Chondrocyte (in vitro differentiated cells): ENCODE measurements at regions not wholly inside any gene's neighbourhood (a gene's known extent, or its start where the extent isn't known, plus 50 kb on each side); places are given as distances from the start of the nearest gene placed in this dataset.
A peak's percentile ranks its signal among the peaks of the same experiment; 100 is the strongest.
"Not testable (repeated sequence)": the region's sequence is repeated elsewhere in the genome, so short reads cannot be mapped to it uniquely, and the experiment has no call there.

Source experiments
- DNase-seq: peaks from one replicate; pipeline ENCODE4 v3.0.0; 2021; ENCODE audit warnings: mixed read lengths, low spot score
- H3K27ac Mint-ChIP-seq: one replicate; pipeline ENCODE4 v1.8.0; 2021; ENCODE audit warnings: mild to moderate bottlenecking, moderate library complexity, mixed read lengths; ENCODE audit not compliant: unreplicated experiment
- H3K27me3 Mint-ChIP-seq: 2 replicates; pipeline ENCODE4 v1.8.0; 2021; ENCODE audit warnings: low read depth, mixed read lengths
- H3K36me3 Mint-ChIP-seq: 2 replicates; pipeline ENCODE4 v1.8.0; 2021; ENCODE audit warnings: low read depth, mixed read lengths
- H3K4me1 Mint-ChIP-seq: 2 replicates; pipeline ENCODE4 v1.8.0; 2021; ENCODE audit warnings: low read depth, mild to moderate bottlenecking, mixed read lengths
- H3K4me3 Mint-ChIP-seq: one replicate; pipeline ENCODE4 v1.8.0; 2021; ENCODE audit warnings: mild to moderate bottlenecking, moderate library complexity, mixed read lengths; ENCODE audit not compliant: unreplicated experiment
- H3K9me3 Mint-ChIP-seq: 2 replicates; pipeline ENCODE4 v1.8.0; 2021; ENCODE audit warnings: low read depth, mixed read lengths
- CTCF ChIP-seq: fragments of 200-600 bp; sonication (generic); IDR thresholded peaks from 2 replicates; pipeline ENCODE4 v1.5.0; 2021; ENCODE audit warnings: antibody characterized with exemption, mild to moderate bottlenecking, moderate library complexity

DNA sequence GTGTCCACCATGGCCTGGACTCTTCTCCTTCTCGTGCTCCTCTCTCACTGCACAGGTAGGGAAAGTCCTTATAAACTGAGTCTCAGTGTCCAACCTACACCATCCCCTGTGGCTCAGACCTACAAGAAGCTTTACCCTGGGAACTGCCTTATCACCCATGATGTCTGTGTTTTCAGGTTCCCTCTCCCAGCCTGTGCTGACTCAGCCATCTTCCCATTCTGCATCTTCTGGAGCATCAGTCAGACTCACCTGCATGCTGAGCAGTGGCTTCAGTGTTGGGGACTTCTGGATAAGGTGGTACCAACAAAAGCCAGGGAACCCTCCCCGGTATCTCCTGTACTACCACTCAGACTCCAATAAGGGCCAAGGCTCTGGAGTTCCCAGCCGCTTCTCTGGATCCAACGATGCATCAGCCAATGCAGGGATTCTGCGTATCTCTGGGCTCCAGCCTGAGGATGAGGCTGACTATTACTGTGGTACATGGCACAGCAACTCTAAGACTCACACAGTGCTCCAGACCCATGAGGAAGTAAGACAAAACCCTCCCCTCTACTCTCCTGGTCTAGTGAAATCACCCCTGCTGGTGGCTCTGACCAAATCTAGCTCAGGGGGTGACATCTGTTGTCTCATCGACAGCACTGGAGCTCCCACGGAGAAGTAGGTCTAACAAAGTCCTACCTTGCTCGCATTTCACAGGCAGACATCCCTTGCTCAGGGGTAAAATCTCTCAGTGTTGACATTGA, 74.3 kb downstream of the VPREB1 start:
- no peak for TF ChIP-seq CTCF
- no peaks in the 10 kb centered on the region for H3K4me1 Mint-ChIP-seq
- no peaks in the 10 kb centered on the region for H3K27me3 Mint-ChIP-seq
- H3K36me3 Mint-ChIP-seq, result peaks cover 24% of the 10 kb centered on the region
- H3K4me3 Mint-ChIP-seq, result no peak overlapping the region
- H3K9me3 Mint-ChIP-seq, result no peaks in the 10 kb centered on the region
- no peak for DNase-seq
- H3K27ac Mint-ChIP-seq, result no peak overlapping the region

DNA sequence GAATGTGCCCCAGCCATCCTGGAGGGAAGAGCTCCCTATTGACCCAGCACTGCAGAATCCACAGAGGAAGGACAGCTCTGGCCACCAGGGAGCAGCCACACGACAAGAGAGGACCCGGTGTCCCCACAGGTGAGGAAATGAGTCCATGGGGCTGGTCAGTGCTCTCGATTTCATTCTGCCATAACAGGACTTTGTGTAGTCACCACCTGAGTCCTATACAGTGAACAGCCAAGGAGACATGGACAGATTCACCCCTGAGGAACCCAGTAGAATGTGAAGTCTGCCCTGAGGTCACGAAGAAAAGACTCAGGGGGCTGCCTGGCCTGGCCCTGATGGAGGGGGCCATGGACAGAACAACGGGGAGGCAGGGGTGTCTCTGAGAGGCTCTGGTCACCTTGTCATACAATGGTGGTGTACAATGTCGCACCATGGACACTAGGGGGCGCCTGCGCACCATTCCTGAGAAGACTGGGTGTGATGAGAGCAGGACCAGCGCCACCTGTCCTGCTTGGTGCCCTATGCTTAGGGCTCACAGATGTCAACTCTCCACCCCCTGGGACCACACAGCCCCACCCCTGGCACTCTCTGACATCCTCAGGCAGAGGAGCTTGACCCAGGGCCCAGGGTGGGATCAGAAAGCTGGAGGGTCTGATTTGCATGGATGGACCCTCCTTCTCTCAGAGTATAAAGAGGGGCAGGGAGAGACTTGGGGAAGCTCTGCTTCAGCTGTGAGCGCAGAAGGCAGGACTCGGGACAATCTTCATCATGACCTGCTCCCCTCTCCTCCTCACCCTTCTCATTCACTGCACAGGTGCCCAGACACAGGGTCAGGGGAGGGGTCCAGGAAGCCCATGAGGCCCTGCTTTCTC, 77.4 kb downstream of the VPREB1 start:
- not testable (repeated sequence) for H3K27me3 Mint-ChIP-seq, H3K9me3 Mint-ChIP-seq, H3K27ac Mint-ChIP-seq, H3K4me3 Mint-ChIP-seq, H3K4me1 Mint-ChIP-seq, DNase-seq
- peak; percentile 81 for TF ChIP-seq CTCF
- peaks cover 13% of the 10 kb centered on the region for H3K36me3 Mint-ChIP-seq

GRCh38 chr22:22322792-22323191, 78.2 kb downstream of the VPREB1 start:
- no peak for DNase-seq
- no peak overlapping the region for H3K4me3 Mint-ChIP-seq
- no peak overlapping the region for H3K27ac Mint-ChIP-seq
- H3K36me3 Mint-ChIP-seq, result peaks cover 10% of the 10 kb centered on the region
- no peaks in the 10 kb centered on the region for H3K9me3 Mint-ChIP-seq
- TF ChIP-seq CTCF, result no peak
- H3K4me1 Mint-ChIP-seq, result no peaks in the 10 kb centered on the region
- peaks cover 6% of the 10 kb centered on the region for H3K27me3 Mint-ChIP-seq

GRCh38 chr22:22327723-22328122, 83.1 kb downstream of the VPREB1 start:
- H3K4me3 Mint-ChIP-seq, result no peak overlapping the region
- peaks cover 12% of the 10 kb centered on the region for H3K9me3 Mint-ChIP-seq
- peaks cover 17% of the 10 kb centered on the region for H3K27me3 Mint-ChIP-seq
- TF ChIP-seq CTCF, result no peak
- H3K36me3 Mint-ChIP-seq, result peaks cover 5% of the 10 kb centered on the region
- H3K4me1 Mint-ChIP-seq, result no peaks in the 10 kb centered on the region
- no peak for DNase-seq
- no peak overlapping the region for H3K27ac Mint-ChIP-seq

- no peak for TF ChIP-seq CTCF
- H3K4me1 Mint-ChIP-seq, result no peaks in the 10 kb centered on the region
- H3K27me3 Mint-ChIP-seq, result peaks cover 23% of the 10 kb centered on the region
- H3K36me3 Mint-ChIP-seq, result peaks cover 10% of the 10 kb centered on the region
- no peak overlapping the region for H3K27ac Mint-ChIP-seq
- peaks cover 25% of the 10 kb centered on the region for H3K9me3 Mint-ChIP-seq
- no peak overlapping the region for H3K4me3 Mint-ChIP-seq
- no peak for DNase-seq
These were observed 85.2 kb downstream of the VPREB1 start for GRCh38 chr22:22329792-22330191.

GRCh38 chr22:22335640-22336039, 91.1 kb downstream of the VPREB1 start:
- H3K9me3 Mint-ChIP-seq, result peaks cover 40% of the 10 kb centered on the region

GRCh38 chr22:22336333-22336732, 91.7 kb downstream of the VPREB1 start:
- H3K4me3 Mint-ChIP-seq, H3K27ac Mint-ChIP-seq, H3K4me1 Mint-ChIP-seq, DNase-seq: not testable (repeated sequence)
- Mint-ChIP-seq H3K27me3 (peaks cover 55% of the 10 kb centered on the region), H3K9me3 (peaks cover 38% of the 10 kb centered on the region), H3K36me3 (peaks cover 11% of the 10 kb centered on the region)

More at GRCh38 chr22:22335640-22336039, 91.1 kb downstream of the VPREB1 start:
- DNase-seq, H3K27ac Mint-ChIP-seq, H3K4me1 Mint-ChIP-seq, H3K4me3 Mint-ChIP-seq: not testable (repeated sequence)
- Mint-ChIP-seq H3K27me3 (peaks cover 50% of the 10 kb centered on the region), H3K36me3 (peaks cover 11% of the 10 kb centered on the region)

GRCh38 chr22:22338778-22339177, 94.2 kb downstream of the VPREB1 start:
- not testable (repeated sequence) for H3K4me1 Mint-ChIP-seq, H3K27ac Mint-ChIP-seq, H3K36me3 Mint-ChIP-seq, DNase-seq, H3K4me3 Mint-ChIP-seq
- Mint-ChIP-seq H3K27me3 (peaks cover 46% of the 10 kb centered on the region), H3K9me3 (peaks cover 18% of the 10 kb centered on the region)
